Stimulated activated effector memory CD8-positive, alpha-beta T cell treated with anti-CD3 and anti-CD28 coated beads, Interleukin-12 subunit alpha, Interleukin-12 subunit beta, amount 100 ng/mL, for 72 hours (primary cell): ENCODE measurements at regions not wholly inside any gene's neighbourhood (a gene's known extent, or its start where the extent isn't known, plus 50 kb on each side); places are given as distances from the start of the nearest gene placed in this dataset.
"Not testable (repeated sequence)": the region's sequence is repeated elsewhere in the genome, so short reads cannot be mapped to it uniquely, and the experiment has no call there.

Experiments
- ATAC-seq: fragments of 150-1000 bp; cut with Tn5 transposase; 2 replicates; pipeline ENCODE4 v1.10.0; 2021
- DNase-seq, 2 donors: peaks; one replicate each; pipeline ENCODE4 v3.0.0; 2021 to 2022; ENCODE audit warnings: low spot score in 2 of 2
- H3K27ac Mint-ChIP-seq: one replicate; pipeline ENCODE4 v1.8.0; 2022; ENCODE audit warnings: mild to moderate bottlenecking, mixed read lengths
- H3K36me3 Mint-ChIP-seq: one replicate; pipeline ENCODE4 v1.8.0; 2022; ENCODE audit warnings: mild to moderate bottlenecking, mixed read lengths
- H3K4me1 Mint-ChIP-seq: one replicate; pipeline ENCODE4 v1.8.0; 2022; ENCODE audit warnings: mixed read lengths
- H3K4me3 Mint-ChIP-seq: one replicate; pipeline ENCODE4 v1.8.0; 2022; ENCODE audit warnings: mild to moderate bottlenecking, mixed read lengths
- H3K9me3 Mint-ChIP-seq: one replicate; pipeline ENCODE4 v1.8.0; 2022; ENCODE audit warnings: mixed read lengths

DNA sequence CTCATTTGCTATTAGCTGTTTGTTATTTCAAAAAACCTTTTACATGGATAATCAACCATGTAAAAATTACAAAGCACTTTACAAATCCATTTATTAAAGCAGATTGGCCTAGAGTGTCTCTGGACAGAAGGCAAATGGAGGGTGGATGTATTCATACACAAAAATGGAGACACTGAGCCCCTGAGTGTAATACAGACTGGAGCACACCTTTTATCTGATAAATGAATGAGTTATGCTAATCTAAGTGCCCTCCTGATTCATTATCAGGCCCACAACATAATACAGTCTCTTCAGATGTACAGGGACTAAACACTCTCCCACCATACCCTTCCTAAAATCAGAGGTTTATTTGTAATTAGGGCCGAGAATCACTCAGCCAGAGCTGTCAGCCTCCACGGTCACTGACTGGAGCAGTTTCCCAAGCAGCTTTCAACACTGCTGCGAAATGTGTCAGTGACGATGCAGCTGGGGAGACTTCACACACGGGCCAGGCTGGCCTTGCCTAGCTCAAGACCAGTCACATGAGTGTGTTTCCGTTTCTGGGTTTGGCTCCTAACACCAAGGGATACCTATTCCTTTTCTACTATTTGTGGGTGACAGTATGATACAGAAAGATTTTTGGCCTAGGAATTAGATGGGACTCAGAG is 271.8 kb downstream of the ZIC1 start:
- no peaks in the 10 kb centered on the region for H3K4me1 Mint-ChIP-seq
- DNase-seq (no peak), ATAC-seq (no peak)
- H3K4me3 Mint-ChIP-seq, result no peak overlapping the region
- no peaks in the 10 kb centered on the region for H3K36me3 Mint-ChIP-seq
- H3K9me3 Mint-ChIP-seq, result peaks cover 7% of the 10 kb centered on the region
- H3K27ac Mint-ChIP-seq, result no peak overlapping the region

DNA sequence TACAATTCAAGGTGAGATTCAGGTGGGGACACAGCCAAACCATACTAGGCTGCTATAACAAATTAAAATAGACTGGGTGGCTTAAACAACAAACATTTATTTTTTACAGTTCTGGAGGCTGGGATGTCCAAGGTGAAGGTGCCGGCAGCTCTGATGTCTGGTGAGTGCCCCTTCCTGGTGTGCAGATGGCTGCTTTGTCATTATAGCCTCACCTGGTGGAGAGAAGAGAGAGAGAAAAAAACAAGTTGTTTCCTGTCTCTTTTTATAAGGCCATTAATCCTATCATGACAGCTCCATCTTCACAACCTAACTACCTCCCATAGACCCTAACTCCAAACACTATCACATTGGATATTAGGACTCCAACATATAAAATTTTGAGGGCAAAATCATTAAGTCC is 279.7 kb downstream of the ZIC1 start:
- H3K4me3 Mint-ChIP-seq, result no peak overlapping the region
- DNase-seq (no peak), ATAC-seq (no peak)
- H3K4me1 Mint-ChIP-seq, result no peaks in the 10 kb centered on the region
- no peak overlapping the region for H3K27ac Mint-ChIP-seq
- no peaks in the 10 kb centered on the region for H3K36me3 Mint-ChIP-seq
- H3K9me3 Mint-ChIP-seq, result peaks cover 12% of the 10 kb centered on the region

DNA sequence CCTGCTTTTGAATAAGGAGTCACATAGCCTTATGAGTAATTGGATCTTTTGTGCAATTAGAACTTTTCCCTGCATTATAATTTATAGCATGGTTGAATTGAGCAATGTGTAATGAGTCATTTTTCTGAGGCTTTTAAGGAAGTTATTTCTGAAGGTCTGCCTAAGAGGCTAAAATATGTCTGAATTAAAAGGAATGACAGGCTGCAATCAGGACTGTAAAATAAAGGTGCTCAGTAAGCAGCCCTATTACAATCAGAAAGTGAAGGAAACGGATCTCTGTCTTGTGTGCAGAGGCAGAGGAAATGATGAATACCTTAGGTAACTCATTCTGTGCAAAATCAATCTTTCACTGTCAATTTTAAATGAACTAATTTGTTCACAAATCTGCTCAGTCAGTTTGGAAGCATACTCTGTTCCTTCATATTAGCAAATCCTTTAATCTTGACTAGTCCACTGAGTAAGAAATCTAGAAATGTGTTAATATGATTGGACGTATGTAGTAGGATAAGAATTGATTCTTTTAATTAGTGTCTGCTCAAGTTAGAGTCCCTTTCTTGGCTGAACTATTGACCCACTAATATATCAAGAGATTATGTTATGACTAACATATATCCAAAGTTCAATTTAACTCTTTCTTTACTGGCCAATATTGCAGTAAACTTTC is 290.1 kb downstream of the ZIC1 start:
- Mint-ChIP-seq H3K4me3 (no peak overlapping the region), H3K36me3 (no peaks in the 10 kb centered on the region), H3K9me3 (peaks cover 23% of the 10 kb centered on the region), H3K4me1 (no peaks in the 10 kb centered on the region), H3K27ac (no peak overlapping the region)
- ATAC-seq (no peak), DNase-seq (no peak)

DNA sequence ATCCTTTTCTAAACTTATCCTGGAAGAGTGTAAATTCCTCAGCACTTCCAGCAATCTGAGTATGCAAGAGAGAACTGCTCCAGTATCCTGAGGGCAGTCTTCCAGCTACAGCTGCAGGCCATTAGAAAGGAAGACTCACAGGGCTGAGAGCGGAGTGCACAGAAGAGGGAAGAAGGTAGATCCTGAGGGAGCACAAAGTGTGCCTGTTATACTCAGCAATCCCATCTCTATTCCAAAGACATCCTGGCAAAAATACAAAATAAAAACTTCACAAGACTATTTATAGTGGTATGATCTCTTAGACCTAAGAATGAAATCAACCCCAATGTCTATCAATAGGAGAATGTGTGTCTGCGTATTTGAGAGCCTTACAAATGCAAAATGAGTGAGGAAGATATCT is 292.0 kb downstream of the ZIC1 start:
- H3K36me3 Mint-ChIP-seq, result no peaks in the 10 kb centered on the region
- no peaks in the 10 kb centered on the region for H3K4me1 Mint-ChIP-seq
- H3K4me3 Mint-ChIP-seq, result no peak overlapping the region
- no peak overlapping the region for H3K27ac Mint-ChIP-seq
- ATAC-seq (no peak), DNase-seq (no peak)
- H3K9me3 Mint-ChIP-seq, result peaks cover 24% of the 10 kb centered on the region

DNA sequence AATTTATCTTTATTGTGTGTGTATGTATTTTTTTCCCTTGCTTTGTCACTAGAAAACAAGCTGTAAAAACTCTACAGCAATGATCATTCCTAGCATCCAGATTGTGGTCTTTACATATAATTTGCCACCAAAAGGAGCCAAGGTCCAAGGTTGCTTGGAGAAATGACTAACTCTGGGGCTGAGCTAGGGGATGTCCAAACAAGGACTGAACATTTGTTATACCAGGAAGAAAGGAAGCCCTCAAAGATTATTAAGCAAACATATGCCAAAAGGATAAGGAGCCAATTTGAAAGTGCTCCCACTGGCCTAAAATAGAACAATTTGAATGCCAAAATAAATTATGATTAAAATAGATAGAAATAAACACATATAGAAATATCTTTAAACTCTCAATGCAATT is 293.3 kb downstream of the ZIC1 start:
- ATAC-seq, result no peak
- Mint-ChIP-seq H3K36me3 (no peaks in the 10 kb centered on the region), H3K4me3 (no peak overlapping the region), H3K4me1 (no peaks in the 10 kb centered on the region), H3K9me3 (peaks cover 17% of the 10 kb centered on the region), H3K27ac (no peak overlapping the region)
- no peak for DNase-seq

DNA sequence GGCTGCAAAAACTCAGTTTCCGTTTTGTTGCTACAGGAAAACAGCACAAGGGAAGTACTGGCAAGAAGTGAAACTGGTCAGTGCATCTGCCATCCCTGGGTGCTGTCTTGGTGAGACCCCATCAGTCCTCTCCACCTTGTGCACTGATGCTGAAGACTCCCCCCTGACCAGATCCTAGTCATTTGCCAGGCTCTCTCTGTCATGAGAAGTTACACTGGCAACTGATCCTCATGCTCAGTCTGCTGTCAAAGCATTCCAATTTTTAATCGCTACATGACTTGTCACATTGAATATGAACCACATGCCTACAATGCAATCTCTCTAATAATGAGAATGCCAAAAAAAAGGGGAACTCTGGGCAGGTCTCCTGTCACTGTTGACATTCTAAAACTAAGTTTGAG is 296.5 kb downstream of the ZIC1 start:
- H3K36me3 Mint-ChIP-seq, result no peaks in the 10 kb centered on the region
- no peak for ATAC-seq
- no peak overlapping the region for H3K27ac Mint-ChIP-seq
- H3K4me1 Mint-ChIP-seq, result no peaks in the 10 kb centered on the region
- H3K4me3 Mint-ChIP-seq, result no peak overlapping the region
- H3K9me3 Mint-ChIP-seq, result peaks cover 11% of the 10 kb centered on the region
- DNase-seq, result no peak

DNA sequence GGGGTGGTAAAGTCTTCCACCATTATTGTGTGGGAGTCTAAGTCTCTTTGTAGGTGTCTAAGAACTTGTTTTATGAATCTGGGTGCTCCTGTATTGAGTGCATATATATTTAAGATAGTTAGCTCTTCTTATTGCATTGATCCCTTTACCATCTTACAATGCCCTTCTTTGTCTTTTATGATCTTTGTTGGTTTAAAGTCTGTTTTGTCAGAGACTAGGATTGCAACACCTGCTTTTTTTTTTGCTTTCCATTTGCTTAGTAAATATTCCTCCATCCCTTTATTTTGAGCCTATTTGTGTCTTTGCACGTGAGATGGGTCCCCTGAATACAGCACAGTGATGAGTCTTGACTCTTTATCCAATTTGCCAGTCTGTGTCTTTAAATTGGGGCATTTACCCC is 301.6 kb downstream of the ZIC1 start:
- H3K4me3 Mint-ChIP-seq, H3K27ac Mint-ChIP-seq, H3K4me1 Mint-ChIP-seq, DNase-seq, H3K9me3 Mint-ChIP-seq, H3K36me3 Mint-ChIP-seq, ATAC-seq: not testable (repeated sequence)

DNA sequence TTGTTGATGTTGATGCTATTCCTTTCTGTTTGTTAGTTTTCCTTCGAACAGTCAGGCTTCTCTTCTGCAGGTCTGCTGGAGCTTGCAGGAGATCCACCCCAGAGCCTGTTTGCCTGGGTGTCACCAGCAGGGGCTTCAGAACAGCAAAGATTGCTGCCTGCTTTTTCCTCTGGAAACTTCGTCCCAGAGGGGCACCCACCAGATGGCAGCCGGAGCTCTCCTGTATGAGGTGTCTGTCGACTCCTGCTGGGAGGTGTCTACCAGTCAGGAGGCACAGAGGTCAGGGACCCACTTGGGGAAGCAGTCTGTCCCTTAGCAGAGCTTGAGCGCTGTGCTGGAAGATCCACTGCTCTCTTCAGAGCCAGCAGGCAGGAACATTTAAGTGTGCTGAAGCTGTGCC is 303.2 kb downstream of the ZIC1 start:
- H3K4me1 Mint-ChIP-seq, result no peaks in the 10 kb centered on the region
- no peak for DNase-seq
- ATAC-seq, result no peak
- no peak overlapping the region for H3K27ac Mint-ChIP-seq
- peaks cover 4% of the 10 kb centered on the region for H3K9me3 Mint-ChIP-seq
- no peaks in the 10 kb centered on the region for H3K36me3 Mint-ChIP-seq
- H3K4me3 Mint-ChIP-seq, result no peak overlapping the region

DNA sequence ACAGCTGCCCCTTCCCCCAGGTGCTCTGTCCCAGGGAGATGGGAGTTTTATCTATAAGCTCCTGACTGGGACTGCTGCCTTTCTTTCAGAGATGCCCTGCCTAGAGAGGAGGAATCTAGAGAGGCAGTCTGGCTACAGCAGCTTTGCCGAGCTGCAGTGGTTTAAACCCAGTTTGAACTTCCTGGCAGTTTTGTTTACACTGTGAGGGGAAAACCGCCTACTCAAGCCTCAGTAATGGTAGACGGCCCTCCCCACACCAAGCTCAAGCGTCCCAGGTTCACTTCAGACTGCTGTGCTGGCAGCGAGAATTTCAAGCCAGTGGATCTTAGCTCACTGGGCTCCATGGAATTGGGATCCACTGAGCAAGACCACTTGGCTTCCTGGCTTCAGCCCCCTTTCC is 303.6 kb downstream of the ZIC1 start:
- H3K9me3 Mint-ChIP-seq, H3K36me3 Mint-ChIP-seq, H3K4me1 Mint-ChIP-seq, DNase-seq, H3K27ac Mint-ChIP-seq, H3K4me3 Mint-ChIP-seq, ATAC-seq: not testable (repeated sequence)

DNA sequence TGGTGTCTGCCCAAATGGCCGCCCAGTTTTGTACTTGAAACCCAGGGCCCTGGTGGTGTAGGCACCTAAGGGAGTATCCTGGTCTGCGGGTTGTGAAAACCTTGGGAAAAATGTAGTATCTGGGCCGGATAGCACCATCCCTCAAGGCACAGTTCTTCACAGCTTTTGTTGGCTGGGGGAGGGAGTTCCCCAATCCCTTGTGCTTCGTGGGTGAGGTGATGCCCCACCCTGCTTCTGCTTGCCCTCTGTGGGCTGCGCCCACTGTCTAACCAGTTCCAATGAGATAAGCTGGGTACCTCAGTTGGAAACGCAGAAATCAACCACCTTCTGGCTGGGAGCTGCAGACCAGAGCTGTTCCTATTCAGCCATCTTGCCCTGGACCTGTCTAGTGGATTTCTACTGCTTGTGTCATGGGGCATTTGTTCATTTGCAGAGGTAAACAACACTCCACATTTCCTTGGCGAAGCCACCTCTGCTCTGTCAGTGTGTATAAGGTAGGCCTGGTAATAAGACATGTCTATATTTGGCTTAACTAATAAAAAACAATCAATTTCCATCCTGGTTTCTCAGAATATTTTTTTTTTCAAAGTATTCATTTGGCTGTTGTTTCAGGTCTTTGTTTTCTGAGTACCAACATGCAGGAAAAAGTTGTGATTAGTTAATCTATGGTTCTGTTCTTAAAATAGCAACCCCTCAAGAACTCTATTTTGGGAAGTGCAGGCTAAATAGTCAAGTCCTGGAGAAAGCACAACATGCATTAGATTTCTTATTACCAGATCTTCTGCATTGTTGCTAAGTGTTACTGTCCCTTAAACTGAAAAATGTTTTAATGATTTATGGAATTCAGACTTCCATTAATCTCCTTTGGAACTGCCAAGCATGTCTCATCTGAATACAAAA is 304.3 kb downstream of the ZIC1 start:
- ATAC-seq (no peak), DNase-seq (no peak)
- H3K9me3 Mint-ChIP-seq, result peaks cover 9% of the 10 kb centered on the region
- H3K4me3 Mint-ChIP-seq, result no peak overlapping the region
- H3K4me1 Mint-ChIP-seq, result no peaks in the 10 kb centered on the region
- H3K27ac Mint-ChIP-seq, result no peak overlapping the region
- no peaks in the 10 kb centered on the region for H3K36me3 Mint-ChIP-seq

DNA sequence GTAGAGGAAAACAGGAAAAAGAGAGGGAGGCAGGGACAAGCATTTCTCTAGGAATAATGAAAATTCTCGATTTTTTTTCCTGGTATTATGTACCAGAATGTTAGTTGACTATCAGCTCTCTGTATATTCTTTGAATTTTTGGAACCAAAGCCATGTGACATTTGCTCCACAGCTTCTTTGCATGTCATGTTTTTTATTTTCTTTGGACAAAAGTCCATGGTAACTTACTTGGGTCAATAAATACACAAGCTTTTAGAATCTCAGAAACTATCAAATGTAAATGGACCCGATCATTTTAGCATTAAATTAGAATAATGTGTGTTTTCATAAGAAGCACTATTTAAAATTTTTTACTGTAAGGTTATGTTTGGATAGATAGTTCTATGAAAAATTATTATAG is 320.5 kb downstream of the ZIC1 start:
- DNase-seq, result no peak
- no peak for ATAC-seq
- H3K27ac Mint-ChIP-seq, result no peak overlapping the region
- H3K36me3 Mint-ChIP-seq, result no peaks in the 10 kb centered on the region
- no peaks in the 10 kb centered on the region for H3K4me1 Mint-ChIP-seq
- H3K4me3 Mint-ChIP-seq, result no peak overlapping the region
- H3K9me3 Mint-ChIP-seq, result peaks cover 15% of the 10 kb centered on the region

DNA sequence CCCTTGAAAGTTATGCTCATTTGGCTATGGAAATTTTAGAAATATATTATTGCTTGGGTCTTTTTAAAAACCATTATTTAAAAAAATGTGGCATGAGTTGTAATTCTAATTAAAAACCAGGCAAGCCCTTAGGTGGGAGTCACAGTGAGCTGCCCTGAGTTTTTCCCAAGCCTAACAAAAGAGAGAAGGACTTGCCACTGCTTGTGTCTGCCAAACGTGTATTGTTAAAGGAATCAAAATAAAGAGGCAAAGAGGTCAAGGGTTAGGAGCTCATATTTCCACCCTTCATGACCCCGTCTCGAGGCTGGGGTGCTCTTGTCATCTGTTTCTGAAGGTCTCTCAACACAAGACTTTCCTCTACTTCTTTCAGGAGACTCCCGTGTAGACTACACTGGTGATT is 321.1 kb downstream of the ZIC1 start:
- no peak overlapping the region for H3K4me3 Mint-ChIP-seq
- no peak overlapping the region for H3K27ac Mint-ChIP-seq
- DNase-seq (no peak), ATAC-seq (no peak)
- H3K36me3 Mint-ChIP-seq, result no peaks in the 10 kb centered on the region
- H3K9me3 Mint-ChIP-seq, result peaks cover 10% of the 10 kb centered on the region
- no peaks in the 10 kb centered on the region for H3K4me1 Mint-ChIP-seq

DNA sequence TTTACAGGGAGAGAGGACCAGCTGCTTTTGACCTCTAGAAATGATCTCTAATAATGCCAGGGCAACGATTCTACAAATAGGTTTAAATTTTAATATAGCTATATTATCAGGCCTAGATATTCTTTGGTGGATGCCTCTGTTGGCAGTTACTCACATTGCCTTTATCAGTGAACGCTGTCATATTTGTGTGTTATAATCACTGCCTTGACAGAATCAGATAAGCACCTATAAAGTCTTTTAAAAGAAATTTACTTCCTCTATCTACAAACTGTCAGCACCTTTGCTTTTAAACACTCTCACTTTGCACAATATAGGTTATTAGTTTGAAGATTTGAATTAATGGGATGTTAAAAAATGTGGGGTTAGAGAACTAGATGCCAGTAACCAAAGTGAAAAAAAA is 324.1 kb downstream of the ZIC1 start:
- H3K4me3 Mint-ChIP-seq, result no peak overlapping the region
- no peaks in the 10 kb centered on the region for H3K4me1 Mint-ChIP-seq
- ATAC-seq (no peak), DNase-seq (no peak)
- H3K36me3 Mint-ChIP-seq, result no peaks in the 10 kb centered on the region
- H3K9me3 Mint-ChIP-seq, result peaks cover 8% of the 10 kb centered on the region
- H3K27ac Mint-ChIP-seq, result no peak overlapping the region

DNA sequence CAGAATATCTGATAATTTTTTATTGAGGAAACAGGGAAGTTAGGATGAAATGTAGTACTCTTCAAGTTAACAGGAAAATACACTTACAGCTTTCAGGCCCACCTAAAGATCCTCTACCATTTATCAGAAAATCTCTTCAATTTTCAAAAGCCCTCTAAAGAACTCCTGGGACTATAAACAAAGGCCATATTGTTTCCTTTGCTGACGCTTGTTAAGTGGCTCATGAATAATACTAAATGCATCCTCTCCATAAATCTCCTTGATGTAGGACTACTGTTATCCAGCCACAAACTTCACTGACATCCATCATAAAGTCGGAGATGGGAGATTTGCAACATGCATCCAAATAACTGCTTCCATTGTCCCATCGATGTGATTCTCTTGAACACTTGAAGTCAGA is 326.5 kb downstream of the ZIC1 start:
- DNase-seq (no peak), ATAC-seq (no peak)
- no peak overlapping the region for H3K4me3 Mint-ChIP-seq
- H3K4me1 Mint-ChIP-seq, result no peaks in the 10 kb centered on the region
- H3K9me3 Mint-ChIP-seq, result peaks cover 10% of the 10 kb centered on the region
- H3K36me3 Mint-ChIP-seq, result no peaks in the 10 kb centered on the region
- no peak overlapping the region for H3K27ac Mint-ChIP-seq

DNA sequence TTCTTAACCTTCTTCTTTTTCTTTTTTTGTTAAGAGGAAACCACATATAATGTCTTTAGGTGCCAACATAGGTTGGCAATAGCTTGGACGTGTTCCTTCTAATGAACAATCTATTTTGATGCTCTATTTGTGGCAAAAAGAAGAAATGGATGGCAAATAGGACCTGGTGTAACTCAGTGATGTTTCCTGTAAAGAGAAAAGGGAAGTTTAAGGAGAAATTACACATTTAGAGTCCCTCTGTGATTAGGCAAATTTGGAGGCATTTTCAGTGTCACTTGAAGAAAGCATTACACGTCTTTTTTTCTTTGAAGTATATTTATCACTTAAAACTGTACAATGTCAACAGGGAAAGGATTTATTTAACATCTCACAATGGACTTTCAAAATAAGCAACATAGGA is 327.1 kb downstream of the ZIC1 start:
- no peak for ATAC-seq
- no peak overlapping the region for H3K27ac Mint-ChIP-seq
- H3K9me3 Mint-ChIP-seq, result peaks cover 10% of the 10 kb centered on the region

DNA sequence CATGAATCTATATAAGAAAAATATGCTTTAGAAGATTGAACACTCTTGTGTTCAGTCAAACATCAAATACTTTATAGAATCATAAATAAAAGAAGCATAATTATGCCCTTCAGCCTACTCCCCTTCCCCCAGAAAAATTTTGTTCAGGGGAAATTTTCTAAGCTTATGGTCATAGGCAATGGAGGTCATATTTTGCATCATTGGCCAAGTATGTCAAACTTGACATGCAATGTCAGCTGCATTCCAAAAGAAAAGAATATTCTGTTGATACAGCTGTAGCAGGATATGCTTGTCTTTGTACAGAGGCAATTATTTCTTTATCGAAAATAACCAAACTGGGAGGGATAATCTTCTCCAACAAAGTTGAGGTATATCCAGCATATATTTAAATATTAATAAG is 328.2 kb downstream of the ZIC1 start:
- peaks cover 5% of the 10 kb centered on the region for H3K9me3 Mint-ChIP-seq
- no peaks in the 10 kb centered on the region for H3K36me3 Mint-ChIP-seq
- DNase-seq (no peak), ATAC-seq (no peak)
- no peak overlapping the region for H3K27ac Mint-ChIP-seq
- H3K4me3 Mint-ChIP-seq, result no peak overlapping the region
- H3K4me1 Mint-ChIP-seq, result no peaks in the 10 kb centered on the region

More for the DNA sequence above, 327.1 kb downstream of the ZIC1 start:
- no peak for DNase-seq
- no peaks in the 10 kb centered on the region for H3K4me1 Mint-ChIP-seq
- no peaks in the 10 kb centered on the region for H3K36me3 Mint-ChIP-seq
- H3K4me3 Mint-ChIP-seq, result no peak overlapping the region
